IMR-90 (cell line): ENCODE measurements at regions not wholly inside any gene's neighbourhood (a gene's known extent, or its start where the extent isn't known, plus 50 kb on each side); places are given as distances from the start of the nearest gene placed in this dataset.

Experiments used
- ATAC-seq: fragments of 200-7000 bp; cut with Tn5 transposase; 2 replicates; pipeline ENCODE4 v1.9.1; 2020; ENCODE audit warnings: low read depth, mild to moderate bottlenecking, moderate library complexity
- BruUV-seq: library from RNA; stranded (reverse); fragments of 400-500 nt; replicated peaks from 2 replicates; lab custom pipeline; 2021; lab: Mats Ljungman, UMichigan
- CTCF ChIA-PET: fragments of 300-600 bp; formaldehyde crosslinking; extraction: SDS; loops from one replicate; lab custom pipeline; 2021; ENCODE audit warnings: antibody characterized with exemption; lab: Yijun Ruan, JAX
- POLR2A ChIA-PET: fragments of 300-600 bp; sonication (Branson Sonifier 250); formaldehyde crosslinking; loops from one replicate; lab custom pipeline; 2022; ENCODE audit warnings: antibody characterized with exemption; ENCODE audit not compliant: unreplicated experiment; lab: Charles Lee
- DNase-seq: peaks from one replicate; pipeline ENCODE4 v3.0.0; 2013
- H2AFZ ChIP-seq: replicated peaks from 2 replicates; pipeline ENCODE3; 2013; ENCODE audit warnings: low read length, mild to moderate bottlenecking; ENCODE audit not compliant: poor library complexity
- H2AK5ac ChIP-seq: 2 replicates; pipeline ENCODE4 v1.6.1; 2013; ENCODE audit warnings: low read depth, low read length, inconsistent platforms
- H2AK9ac ChIP-seq: replicated peaks from 2 replicates; pipeline ENCODE3; 2013; ENCODE audit warnings: mild to moderate bottlenecking, low read depth, low read length, moderate library complexity; ENCODE audit not compliant: poor library complexity
- H2BK120ac ChIP-seq: 2 replicates; pipeline ENCODE4 v1.6.1; 2013; ENCODE audit warnings: low read depth, low read length, inconsistent platforms
- H2BK15ac ChIP-seq: 3 replicates; pipeline ENCODE4 v1.6.1; 2013; ENCODE audit warnings: low read depth, low read length, inconsistent platforms
- H2BK20ac ChIP-seq: 2 replicates; pipeline ENCODE4 v1.6.1; 2013; ENCODE audit warnings: low read depth, mild to moderate bottlenecking, inconsistent platforms, low read length, moderate library complexity
- H2BK5ac ChIP-seq: 2 replicates; pipeline ENCODE4 v1.6.1; 2013; ENCODE audit warnings: mild to moderate bottlenecking, low read depth, low read length, inconsistent platforms; ENCODE audit not compliant: poor library complexity, severe bottlenecking
- H3K14ac ChIP-seq: replicated peaks from 2 replicates; pipeline ENCODE4 v1.6.1; 2013; ENCODE audit warnings: low read depth, low read length, inconsistent platforms
- H3K18ac ChIP-seq: 2 replicates; pipeline ENCODE4 v1.6.1; 2013; ENCODE audit warnings: low read depth, low read length, control low read depth
- H3K23ac ChIP-seq: 2 replicates; pipeline ENCODE4 v1.6.1; 2013; ENCODE audit warnings: low read depth, low read length, inconsistent platforms
- H3K27ac ChIP-seq: 2 replicates; pipeline ENCODE4 v1.5.1; 2013; ENCODE audit warnings: mild to moderate bottlenecking, control low read depth, low read length; ENCODE audit not compliant: insufficient read depth
- H3K27me3 ChIP-seq: 2 replicates; pipeline ENCODE4 v1.6.1; 2013; ENCODE audit warnings: low read length; ENCODE audit not compliant: control insufficient read depth, insufficient read depth
- H3K36me3 ChIP-seq: 2 replicates; pipeline ENCODE4 v1.6.1; 2013; ENCODE audit warnings: low read length, mixed read lengths; ENCODE audit not compliant: control insufficient read depth, insufficient read depth
- H3K4ac ChIP-seq: 2 replicates; pipeline ENCODE4 v1.6.1; 2013; ENCODE audit warnings: low read depth, low read length, inconsistent platforms
- H3K4me1 ChIP-seq: 2 replicates; pipeline ENCODE4 v1.6.1; 2013; ENCODE audit warnings: low read length, mixed read lengths; ENCODE audit not compliant: control insufficient read depth, insufficient read depth
- H3K4me2 ChIP-seq: 2 replicates; pipeline ENCODE4 v1.6.1; 2013; ENCODE audit warnings: low read depth, mild to moderate bottlenecking, control low read depth, low read length, moderate library complexity
- H3K4me3 ChIP-seq: 2 replicates; pipeline ENCODE4 v1.5.1; 2013; ENCODE audit warnings: low read depth, mild to moderate bottlenecking, control low read depth, low read length, moderate library complexity; ENCODE audit not compliant: insufficient read depth
- H3K56ac ChIP-seq: 2 replicates; pipeline ENCODE4 v1.6.1; 2013; ENCODE audit warnings: low read length, inconsistent platforms; ENCODE audit not compliant: insufficient read depth; ENCODE audit errors: extremely low read depth
- H3K79me1 ChIP-seq, 2 experiments: 2 replicates each; pipeline ENCODE4 v1.6.1; 2013; ENCODE audit warnings: low read length in 2 of 2, inconsistent platforms in 1 of 2, low read depth in 1 of 2
- H3K9ac ChIP-seq: 2 replicates; pipeline ENCODE4 v1.6.1; 2013; ENCODE audit warnings: low read depth, low read length, control low read depth
- H3K9me1 ChIP-seq: 2 replicates; pipeline ENCODE4 v1.6.1; 2013; ENCODE audit warnings: low read length, inconsistent platforms; ENCODE audit not compliant: insufficient read depth
- H3K9me3 ChIP-seq: 2 replicates; pipeline ENCODE4 v1.6.1; 2013; ENCODE audit warnings: low read length; ENCODE audit not compliant: control insufficient read depth, insufficient read depth
- H4K20me1 ChIP-seq: 2 replicates; pipeline ENCODE4 v1.6.1; 2013; ENCODE audit warnings: low read length, inconsistent platforms; ENCODE audit not compliant: insufficient read depth
- H4K5ac ChIP-seq: 2 replicates; pipeline ENCODE4 v1.6.1; 2013; ENCODE audit warnings: mild to moderate bottlenecking, low read depth, low read length, control low read depth
- H4K8ac ChIP-seq, 2 experiments: 2 replicates each; pipeline ENCODE4 v1.6.1; 2013; ENCODE audit warnings: low read depth in 2 of 2, low read length in 2 of 2, control low read depth in 1 of 2, inconsistent platforms in 1 of 2
- H4K91ac ChIP-seq: 2 replicates; pipeline ENCODE4 v1.6.1; 2013; ENCODE audit warnings: low read depth, low read length, inconsistent platforms; ENCODE audit not compliant: insufficient read depth
- BHLHE40 ChIP-seq: fragments of 150-350 bp; IDR thresholded peaks from 2 replicates; pipeline ENCODE4 v1.6.1; 2016; ENCODE audit warnings: mild to moderate bottlenecking, low read depth, low read length
- CEBPB ChIP-seq: IDR thresholded peaks from 2 replicates; pipeline ENCODE4 v1.6.1; 2012; ENCODE audit warnings: low read depth, low read length, improper control_type of control experiment
- CHD1 ChIP-seq: IDR thresholded peaks from 2 replicates; pipeline ENCODE4 v1.6.1; 2012; ENCODE audit warnings: low read depth, low read length, improper control_type of control experiment
- FOS ChIP-seq: fragments of 150-350 bp; IDR thresholded peaks from 2 replicates; pipeline ENCODE4 v1.6.1; 2016; ENCODE audit warnings: low read depth, low read length
- MAFK ChIP-seq: IDR thresholded peaks from 2 replicates; pipeline ENCODE4 v1.6.1; 2012; ENCODE audit warnings: low read depth, low read length, improper control_type of control experiment
- MAZ ChIP-seq: IDR thresholded peaks from 2 replicates; pipeline ENCODE4 v1.6.1; 2012; ENCODE audit warnings: low read depth, mild to moderate bottlenecking, low read length, improper control_type of control experiment, moderate library complexity, borderline replicate concordance
- MXI1 ChIP-seq: IDR thresholded peaks from 2 replicates; pipeline ENCODE4 v1.6.1; 2012; ENCODE audit warnings: low read depth, mild to moderate bottlenecking, low read length, moderate library complexity, borderline replicate concordance
- NFE2L2 ChIP-seq: fragments of 150-350 bp; IDR thresholded peaks from 2 replicates; pipeline ENCODE4 v1.6.1; 2016; ENCODE audit warnings: low read depth, mild to moderate bottlenecking, low read length
- POLR2A ChIP-seq: IDR thresholded peaks from 2 replicates; pipeline ENCODE4 v1.6.1; 2012; ENCODE audit warnings: mild to moderate bottlenecking, low read depth, low read length
- RAD21 ChIP-seq: IDR thresholded peaks from 2 replicates; pipeline ENCODE4 v1.6.1; 2012; ENCODE audit warnings: low read length, improper control_type of control experiment
- RCOR1 ChIP-seq: IDR thresholded peaks from 2 replicates; pipeline ENCODE4 v1.6.1; 2012; ENCODE audit warnings: mild to moderate bottlenecking, low read length, improper control_type of control experiment; ENCODE audit not compliant: insufficient replicate concordance
- RFX5 ChIP-seq: IDR thresholded peaks from 2 replicates; pipeline ENCODE4 v1.8.0; 2012; ENCODE audit warnings: low read depth, mild to moderate bottlenecking, low read length, moderate library complexity
- SMC3 ChIP-seq: fragments of 150-350 bp; IDR thresholded peaks from 2 replicates; pipeline ENCODE4 v1.6.1; 2016; ENCODE audit warnings: low read depth, mild to moderate bottlenecking, antibody characterized with exemption, low read length, moderate library complexity
- USF2 ChIP-seq: fragments of 150-350 bp; IDR thresholded peaks from 2 replicates; pipeline ENCODE4 v1.6.1; 2017; ENCODE audit warnings: mild to moderate bottlenecking, antibody characterized with exemption, low read length, low read depth
- dilution Hi-C: fragments of 300-500 bp; cut with HindIII; formaldehyde crosslinking; loops from one replicate; pipeline ENCODE4 v1.14.3; 2018; ENCODE audit warnings: low sequenced_read_pairs; ENCODE audit not compliant: unreplicated experiment
- in situ Hi-C: fragments of 300-500 bp; cut with MboI; formaldehyde crosslinking; loops from 3 replicates; pipeline ENCODE4 v1.14.3; 2019; ENCODE audit warnings: low sequenced_read_pairs, inconsistent platforms, mixed read lengths
- intact Hi-C: fragments of 100-400 bp; cut with micrococcal nuclease; formaldehyde crosslinking; loops from 2 replicates; pipeline ENCODE4 v1.10.0; 2022
- TF ChIP-seq, protein P1 (sequence below): conservative IDR thresholded peaks from 2 replicates; pipeline ENCODE4 v1.5.1; 2012; ENCODE audit warnings: mild to moderate bottlenecking, low read depth, low read length, improper control_type of control experiment
- TF ChIP-seq, protein P2 (sequence below): fragments of 150-350 bp; IDR thresholded peaks from 2 replicates; pipeline ENCODE4 v1.6.1; 2016; ENCODE audit warnings: low read depth, mild to moderate bottlenecking, low read length, moderate library complexity, borderline replicate concordance

- in situ Hi-C loops (no loop called here), intact Hi-C loops (no loop called here), dilution Hi-C loops (no loop called here)
- no peaks in the 10 kb centered on the region for H4K20me1 ChIP-seq
- ATAC-seq (no peak), DNase-seq (no peak)
- no peak overlapping the region for H3K23ac ChIP-seq
- H3K9me3 ChIP-seq: no peaks in the 10 kb centered on the region
- BruUV-seq: no TSS peak
- no peak overlapping the region for H3K18ac ChIP-seq
- no peak for TF ChIP-seq MAZ
- no peak for TF ChIP-seq POLR2A
- no peak for TF ChIP-seq RCOR1
- no peak for TF ChIP-seq BHLHE40
- no peak for TF ChIP-seq RAD21
- no peak for TF ChIP-seq SMC3
- no peak for TF ChIP-seq FOS
- TF ChIP-seq CEBPB: no peak
- no peak for TF ChIP-seq RFX5
- no peak for TF ChIP-seq CHD1
- TF ChIP-seq MXI1: no peak
- TF ChIP-seq, protein P1, sequence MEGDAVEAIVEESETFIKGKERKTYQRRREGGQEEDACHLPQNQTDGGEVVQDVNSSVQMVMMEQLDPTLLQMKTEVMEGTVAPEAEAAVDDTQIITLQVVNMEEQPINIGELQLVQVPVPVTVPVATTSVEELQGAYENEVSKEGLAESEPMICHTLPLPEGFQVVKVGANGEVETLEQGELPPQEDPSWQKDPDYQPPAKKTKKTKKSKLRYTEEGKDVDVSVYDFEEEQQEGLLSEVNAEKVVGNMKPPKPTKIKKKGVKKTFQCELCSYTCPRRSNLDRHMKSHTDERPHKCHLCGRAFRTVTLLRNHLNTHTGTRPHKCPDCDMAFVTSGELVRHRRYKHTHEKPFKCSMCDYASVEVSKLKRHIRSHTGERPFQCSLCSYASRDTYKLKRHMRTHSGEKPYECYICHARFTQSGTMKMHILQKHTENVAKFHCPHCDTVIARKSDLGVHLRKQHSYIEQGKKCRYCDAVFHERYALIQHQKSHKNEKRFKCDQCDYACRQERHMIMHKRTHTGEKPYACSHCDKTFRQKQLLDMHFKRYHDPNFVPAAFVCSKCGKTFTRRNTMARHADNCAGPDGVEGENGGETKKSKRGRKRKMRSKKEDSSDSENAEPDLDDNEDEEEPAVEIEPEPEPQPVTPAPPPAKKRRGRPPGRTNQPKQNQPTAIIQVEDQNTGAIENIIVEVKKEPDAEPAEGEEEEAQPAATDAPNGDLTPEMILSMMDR: no peak
- TF ChIP-seq USF2: no peak
- no peak for TF ChIP-seq NFE2L2
- TF ChIP-seq MAFK: no peak
- TF ChIP-seq, protein P2, sequence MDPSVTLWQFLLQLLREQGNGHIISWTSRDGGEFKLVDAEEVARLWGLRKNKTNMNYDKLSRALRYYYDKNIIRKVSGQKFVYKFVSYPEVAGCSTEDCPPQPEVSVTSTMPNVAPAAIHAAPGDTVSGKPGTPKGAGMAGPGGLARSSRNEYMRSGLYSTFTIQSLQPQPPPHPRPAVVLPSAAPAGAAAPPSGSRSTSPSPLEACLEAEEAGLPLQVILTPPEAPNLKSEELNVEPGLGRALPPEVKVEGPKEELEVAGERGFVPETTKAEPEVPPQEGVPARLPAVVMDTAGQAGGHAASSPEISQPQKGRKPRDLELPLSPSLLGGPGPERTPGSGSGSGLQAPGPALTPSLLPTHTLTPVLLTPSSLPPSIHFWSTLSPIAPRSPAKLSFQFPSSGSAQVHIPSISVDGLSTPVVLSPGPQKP: no peak
- no peak overlapping the region for H3K56ac ChIP-seq
- H3K14ac ChIP-seq: no peak overlapping the region
- H3K4ac ChIP-seq: no peak overlapping the region
- H3K9ac ChIP-seq: no peak overlapping the region
- no peak overlapping the region for H2BK15ac ChIP-seq
- no peak overlapping the region for H3K4me3 ChIP-seq
- no peak overlapping the region for H2BK120ac ChIP-seq
- POLR2A ChIA-PET: no interaction called here
- no peak overlapping the region for H4K8ac ChIP-seq
- H4K91ac ChIP-seq: no peak overlapping the region
- H2BK20ac ChIP-seq: no peak overlapping the region
- no peak overlapping the region for H2AK5ac ChIP-seq
- H3K4me2 ChIP-seq: no peak overlapping the region
- no peaks in the 10 kb centered on the region for H3K4me1 ChIP-seq
- no peaks in the 10 kb centered on the region for H3K79me1 ChIP-seq
- no peak overlapping the region for H2BK5ac ChIP-seq
- no peaks in the 10 kb centered on the region for H3K27me3 ChIP-seq
- CTCF ChIA-PET: no interaction called here
- H2AK9ac ChIP-seq: no peak overlapping the region
- H4K5ac ChIP-seq: no peak overlapping the region
- no peaks in the 10 kb centered on the region for H3K36me3 ChIP-seq
- no peak overlapping the region for H3K27ac ChIP-seq
- no peak overlapping the region for H2AFZ ChIP-seq
- no peaks in the 10 kb centered on the region for H3K9me1 ChIP-seq
Measured at GRCh38 chr6:91717094-91717493, 1130.2 kb upstream of the MAP3K7 start.
